ENCODE measurements at regions not wholly inside any gene's neighbourhood (a gene's known extent, or its start where the extent isn't known, plus 50 kb on each side); places are given as distances from the start of the nearest gene placed in this dataset.

DNA sequence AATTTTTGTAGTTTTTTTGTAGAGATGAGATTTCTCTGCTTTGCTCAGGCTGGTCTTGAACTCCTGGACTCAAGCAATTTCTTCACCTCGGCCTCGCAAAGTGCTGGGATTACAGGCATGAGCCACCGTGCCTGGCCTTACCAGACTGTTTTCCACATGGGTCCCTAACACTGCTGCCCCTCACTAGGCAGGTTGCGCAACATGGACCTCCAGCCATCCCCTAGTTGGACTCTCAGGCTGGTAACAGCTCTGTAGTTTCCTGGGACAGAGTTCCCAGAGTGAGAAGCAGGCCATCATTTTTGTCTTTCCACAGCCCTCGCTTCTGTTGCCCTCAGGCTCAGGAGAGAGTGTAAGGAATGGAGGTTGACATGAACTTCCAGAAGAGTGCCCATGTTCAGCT lies 156.1 kb downstream of the CTH start:
- Histone ChIP-seq H3K4me1 (no peaks in the 10 kb centered on the region), H3K4me3 (no peak overlapping the region), H3K27me3 (no peaks in the 10 kb centered on the region), H3K36me3 (no peaks in the 10 kb centered on the region), H3K9me3 (no peaks in the 10 kb centered on the region), H3K27ac (no peak overlapping the region)
- no peak for ATAC-seq
- no peak for TF ChIP-seq POLR2A (IDR thresholded peaks at IDR 0.05)
- TF ChIP-seq, protein P1, sequence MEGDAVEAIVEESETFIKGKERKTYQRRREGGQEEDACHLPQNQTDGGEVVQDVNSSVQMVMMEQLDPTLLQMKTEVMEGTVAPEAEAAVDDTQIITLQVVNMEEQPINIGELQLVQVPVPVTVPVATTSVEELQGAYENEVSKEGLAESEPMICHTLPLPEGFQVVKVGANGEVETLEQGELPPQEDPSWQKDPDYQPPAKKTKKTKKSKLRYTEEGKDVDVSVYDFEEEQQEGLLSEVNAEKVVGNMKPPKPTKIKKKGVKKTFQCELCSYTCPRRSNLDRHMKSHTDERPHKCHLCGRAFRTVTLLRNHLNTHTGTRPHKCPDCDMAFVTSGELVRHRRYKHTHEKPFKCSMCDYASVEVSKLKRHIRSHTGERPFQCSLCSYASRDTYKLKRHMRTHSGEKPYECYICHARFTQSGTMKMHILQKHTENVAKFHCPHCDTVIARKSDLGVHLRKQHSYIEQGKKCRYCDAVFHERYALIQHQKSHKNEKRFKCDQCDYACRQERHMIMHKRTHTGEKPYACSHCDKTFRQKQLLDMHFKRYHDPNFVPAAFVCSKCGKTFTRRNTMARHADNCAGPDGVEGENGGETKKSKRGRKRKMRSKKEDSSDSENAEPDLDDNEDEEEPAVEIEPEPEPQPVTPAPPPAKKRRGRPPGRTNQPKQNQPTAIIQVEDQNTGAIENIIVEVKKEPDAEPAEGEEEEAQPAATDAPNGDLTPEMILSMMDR (IDR thresholded peaks at IDR 0.05): no peak
- intact Hi-C loops (cut with DNase I): no loop called here
- no peak for DNase-seq
- 69% methylated on average over 5 of the region's 5 CpGs for WGBS (ENCODE audit: insufficient coverage, low coverage, low lambda C conversion rate, missing lambda C conversion rate)

DNA sequence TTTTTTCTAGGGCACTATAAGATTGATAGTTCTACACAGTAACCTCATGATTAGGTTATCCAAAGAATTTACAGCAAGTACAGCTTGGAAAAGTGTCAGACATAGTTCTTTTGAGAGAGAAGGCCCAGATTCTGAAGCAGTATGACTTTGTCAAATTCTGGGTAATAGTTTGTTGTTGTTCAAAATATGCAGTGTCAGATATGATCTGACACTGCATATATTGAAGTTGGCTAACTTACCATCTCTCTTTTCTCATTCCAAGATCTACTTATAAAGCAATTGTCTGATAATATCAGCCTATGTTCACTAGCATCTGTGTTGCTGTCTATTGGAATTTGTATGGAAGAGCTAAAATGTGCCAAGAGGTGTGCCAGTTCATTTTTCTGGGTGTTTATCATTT lies 160.1 kb downstream of the CTH start:
- Histone ChIP-seq H3K4me1 (no peaks in the 10 kb centered on the region), H3K27ac (no peak overlapping the region), H3K9me3 (no peaks in the 10 kb centered on the region), H3K36me3 (no peaks in the 10 kb centered on the region), H3K27me3 (no peaks in the 10 kb centered on the region), H3K4me3 (no peak overlapping the region)
- no peak for DNase-seq
- intact Hi-C loops (cut with DNase I): no loop called here
- no peak for ATAC-seq
- TF ChIP-seq, protein P1 (IDR thresholded peaks at IDR 0.05): no peak
- no peak for TF ChIP-seq POLR2A (IDR thresholded peaks at IDR 0.05)

- H3K4me1 ChIP-seq: no peaks in the 10 kb centered on the region
- no peak for TF ChIP-seq POLR2A (IDR thresholded peaks at IDR 0.05)
- TF ChIP-seq, protein P1 (IDR thresholded peaks at IDR 0.05): no peak
- H3K27me3 ChIP-seq: no peaks in the 10 kb centered on the region
- no peak for ATAC-seq
- intact Hi-C loops (cut with DNase I): no loop called here
- H3K4me3 ChIP-seq: no peak overlapping the region
- H3K27ac ChIP-seq: no peak overlapping the region
- 90% methylated on average over 2 of the region's 2 CpGs for WGBS (ENCODE audit: insufficient coverage, low coverage, low lambda C conversion rate, missing lambda C conversion rate)
- no peaks in the 10 kb centered on the region for H3K36me3 ChIP-seq
- DNase-seq: no peak
- no peaks in the 10 kb centered on the region for H3K9me3 ChIP-seq
Observed at GRCh38 chr1:70573317-70573843, 162.3 kb downstream of the CTH start.

DNA sequence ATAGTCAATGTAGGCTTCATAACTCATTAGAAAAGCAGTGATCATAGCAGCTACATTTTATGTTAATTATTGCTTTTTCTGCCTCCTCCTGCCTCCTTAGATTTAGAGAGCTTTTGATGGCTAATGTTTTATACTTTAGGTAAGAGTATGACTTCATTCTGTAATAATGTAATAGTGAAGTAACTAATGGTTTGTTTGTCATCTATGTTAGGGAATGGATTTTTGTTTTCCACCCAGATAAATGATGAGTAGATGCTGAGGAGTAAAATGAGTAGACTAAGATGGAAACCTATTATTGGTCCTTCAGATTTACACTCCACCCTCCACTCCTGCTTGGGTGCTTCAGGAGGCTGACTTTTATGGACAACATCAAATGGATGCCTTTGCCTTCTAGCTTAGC lies 170.6 kb downstream of the CTH start:
- DNase-seq (no peak), ATAC-seq (no peak)
- H3K36me3 ChIP-seq: no peaks in the 10 kb centered on the region
- no peaks in the 10 kb centered on the region for H3K27me3 ChIP-seq
- H3K4me3 ChIP-seq: no peak overlapping the region
- TF ChIP-seq, protein P1 (IDR thresholded peaks at IDR 0.05): no peak
- TF ChIP-seq POLR2A (IDR thresholded peaks at IDR 0.05): no peak
- no peaks in the 10 kb centered on the region for H3K4me1 ChIP-seq
- intact Hi-C loops (cut with DNase I): no loop called here
- H3K27ac ChIP-seq: no peak overlapping the region
- no peaks in the 10 kb centered on the region for H3K9me3 ChIP-seq

DNA sequence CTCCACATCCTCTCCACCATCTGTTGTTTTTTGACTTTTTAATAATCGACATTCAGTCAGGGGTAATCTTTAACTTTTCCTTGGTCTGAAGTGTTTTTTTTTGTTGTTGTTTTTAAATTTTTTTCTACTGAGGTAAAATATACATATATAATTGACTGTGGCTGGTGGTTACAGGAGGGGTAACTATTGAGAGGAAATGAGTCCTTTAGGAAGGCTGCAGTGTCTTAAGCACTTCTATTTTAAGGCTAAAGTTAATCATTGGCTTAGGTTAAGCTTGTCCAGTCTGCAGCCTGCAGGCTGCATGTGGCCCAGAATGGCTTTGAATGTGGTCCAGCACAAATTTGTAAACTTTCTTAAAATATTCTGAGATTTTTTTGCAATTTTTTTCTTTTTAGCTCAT lies 172.5 kb downstream of the CTH start:
- H3K4me1 ChIP-seq: no peaks in the 10 kb centered on the region
- 87% methylated on average over 1 of the region's 1 CpG for WGBS (ENCODE audit: insufficient coverage, low coverage, low lambda C conversion rate, missing lambda C conversion rate)
- DNase-seq: no peak

More for the DNA sequence above, 172.5 kb downstream of the CTH start:
- H3K27me3 ChIP-seq: no peaks in the 10 kb centered on the region
- no peak for TF ChIP-seq POLR2A (IDR thresholded peaks at IDR 0.05)
- TF ChIP-seq, protein P1 (IDR thresholded peaks at IDR 0.05): no peak
- H3K27ac ChIP-seq: no peak overlapping the region
- no peaks in the 10 kb centered on the region for H3K36me3 ChIP-seq
- no peak for ATAC-seq
- no peak overlapping the region for H3K4me3 ChIP-seq
- no peaks in the 10 kb centered on the region for H3K9me3 ChIP-seq
- intact Hi-C loops (cut with DNase I): no loop called here
